ENCODE measurements at regions not wholly inside any gene's neighbourhood (a gene's known extent, or its start where the extent isn't known, plus 50 kb on each side); places are given as distances from the start of the nearest gene placed in this dataset.

DNA sequence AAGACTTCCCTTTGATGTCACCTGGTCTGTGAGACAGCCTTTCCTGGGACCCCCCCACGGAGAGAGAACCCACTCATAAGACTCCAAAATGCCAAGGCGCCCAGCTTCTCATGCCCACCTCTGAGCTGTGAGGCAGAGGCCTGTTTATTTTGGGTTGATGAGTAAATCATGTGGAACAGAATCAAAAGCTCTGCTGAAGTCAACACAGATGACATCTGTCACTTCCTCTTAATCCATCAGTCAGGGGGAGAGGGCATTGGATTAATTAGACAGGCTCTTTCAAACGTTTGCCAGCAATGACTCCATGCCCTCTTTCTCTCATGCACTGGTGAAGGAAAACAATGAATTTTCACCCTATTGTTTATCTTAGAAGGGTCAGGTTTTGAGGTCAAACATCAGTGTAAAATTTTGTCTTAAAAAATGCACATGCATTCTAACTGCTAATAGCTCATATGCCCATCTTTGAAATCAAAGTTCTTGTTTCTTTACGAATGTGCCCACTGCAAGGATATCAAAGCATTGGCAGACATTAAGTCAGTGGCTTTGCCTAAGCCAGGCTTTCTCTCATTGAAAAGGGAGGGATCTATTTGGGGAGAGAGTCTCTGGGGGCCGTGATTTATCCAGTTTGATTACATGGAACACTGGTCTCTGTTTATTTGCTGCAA is 184.1 kb downstream of the ACKR3 start:
- DNase-seq, result no peak
- intact Hi-C loops (cut with DNase I, micrococcal nuclease), result no loop called here
- no peak for ATAC-seq

DNA sequence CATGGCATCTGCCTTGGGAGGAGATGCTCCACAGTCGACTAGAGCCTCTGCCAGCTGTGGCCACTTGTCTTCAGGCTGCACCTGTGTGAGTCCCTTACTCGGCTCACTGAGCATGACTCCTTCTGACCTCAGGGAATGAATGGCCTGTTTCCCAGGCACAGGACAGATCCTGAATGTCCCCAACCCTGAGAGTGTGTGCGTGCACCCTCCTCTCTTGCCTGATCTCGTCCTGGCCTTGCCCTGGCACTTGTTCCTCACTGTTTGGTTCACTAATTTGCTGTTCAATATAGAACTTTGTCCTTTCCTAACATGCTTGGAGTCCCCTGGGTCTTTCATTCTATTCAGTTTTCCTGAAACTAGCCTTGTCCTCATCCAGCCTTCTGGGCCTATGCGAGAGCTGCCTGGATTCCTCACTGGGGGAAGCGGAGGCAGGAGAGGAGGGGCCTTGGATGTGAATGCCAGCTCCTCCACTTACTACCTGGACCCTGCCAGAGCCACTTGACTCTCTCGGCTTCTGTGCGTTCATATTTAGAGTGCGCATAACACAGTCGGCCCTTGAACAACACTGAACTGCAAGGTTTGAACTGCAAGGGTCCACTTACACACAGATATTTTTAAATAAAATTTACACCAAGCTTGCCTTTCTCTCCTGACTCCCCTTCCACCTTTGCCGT is 184.8 kb downstream of the ACKR3 start:
- intact Hi-C loops (cut with DNase I, micrococcal nuclease), result no loop called here
- DNase-seq, result no peak
- ATAC-seq, result no peak

DNA sequence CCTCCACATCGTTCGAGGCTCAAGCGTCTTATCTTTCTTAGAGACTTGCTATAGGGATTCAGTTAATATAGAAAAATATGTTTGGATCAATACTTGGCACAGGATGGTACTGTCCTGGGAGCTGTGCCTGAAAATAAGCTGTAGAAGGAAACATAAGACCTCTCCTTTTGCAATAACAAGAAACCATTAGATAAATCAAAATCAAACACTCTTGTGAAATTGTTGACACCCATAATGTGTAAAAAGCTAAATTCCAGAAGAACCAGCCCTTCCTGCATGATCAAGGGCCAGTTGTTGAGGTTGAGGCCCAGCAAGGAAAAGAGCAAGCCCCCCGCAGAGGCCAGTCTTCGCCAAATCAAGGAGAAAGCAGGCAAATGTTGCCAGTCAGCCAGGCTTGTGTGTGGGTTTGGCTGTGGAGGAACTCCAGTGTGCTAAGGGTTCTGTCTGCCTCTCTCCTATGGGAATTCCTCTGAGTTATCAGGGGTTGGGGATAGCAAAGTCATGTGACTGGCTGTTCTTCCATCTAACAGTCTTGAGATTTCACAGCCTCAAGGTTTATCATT is 185.7 kb downstream of the ACKR3 start:
- DNase-seq (no peak), ATAC-seq (no peak)
- intact Hi-C loops (cut with DNase I, micrococcal nuclease), result no loop called here

DNA sequence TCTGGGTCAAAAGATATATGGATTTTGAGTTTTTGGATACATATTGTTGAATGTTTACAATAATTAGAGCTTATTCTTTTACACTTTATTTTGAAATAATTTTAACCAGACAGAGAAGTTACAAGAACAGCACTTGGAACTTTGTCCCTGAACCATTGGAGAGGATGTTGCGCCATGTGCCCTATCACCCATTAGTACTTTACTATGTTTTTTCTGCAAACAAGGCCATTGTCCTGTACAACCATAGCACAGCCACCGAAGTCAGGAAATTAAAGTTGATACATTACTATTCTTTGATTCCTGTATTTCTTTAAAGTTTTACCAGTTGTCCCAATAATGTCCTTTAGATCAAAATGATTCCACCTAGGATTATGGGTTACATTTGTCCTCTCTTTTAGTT is 188.8 kb downstream of the ACKR3 start:
- DNase-seq (no peak), ATAC-seq (no peak)
- intact Hi-C loops (cut with DNase I, micrococcal nuclease), result no loop called here

DNA sequence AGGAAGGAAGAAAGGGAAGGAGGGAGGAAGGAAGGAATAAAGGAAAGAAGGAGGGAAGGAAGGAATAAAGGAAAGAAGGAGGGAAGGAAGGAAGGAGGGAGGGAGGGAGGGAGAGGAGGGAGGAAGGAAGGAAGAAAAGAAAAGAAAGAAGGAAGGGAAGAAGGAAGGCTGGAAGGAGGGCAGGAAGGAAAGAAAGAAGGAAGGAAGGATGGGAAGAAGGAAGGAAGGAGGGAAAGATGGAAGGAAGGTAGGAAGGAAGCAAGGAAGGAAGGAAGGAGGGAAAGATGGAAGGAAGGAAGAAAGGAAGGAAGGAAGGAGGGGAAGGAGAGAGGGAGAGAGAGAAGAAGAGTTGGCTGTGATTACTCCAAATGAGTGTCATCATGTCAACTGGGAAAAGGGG is 190.6 kb downstream of the ACKR3 start:
- ATAC-seq, result no peak
- DNase-seq, result no peak
- intact Hi-C loops (cut with DNase I, micrococcal nuclease), result no loop called here

DNA sequence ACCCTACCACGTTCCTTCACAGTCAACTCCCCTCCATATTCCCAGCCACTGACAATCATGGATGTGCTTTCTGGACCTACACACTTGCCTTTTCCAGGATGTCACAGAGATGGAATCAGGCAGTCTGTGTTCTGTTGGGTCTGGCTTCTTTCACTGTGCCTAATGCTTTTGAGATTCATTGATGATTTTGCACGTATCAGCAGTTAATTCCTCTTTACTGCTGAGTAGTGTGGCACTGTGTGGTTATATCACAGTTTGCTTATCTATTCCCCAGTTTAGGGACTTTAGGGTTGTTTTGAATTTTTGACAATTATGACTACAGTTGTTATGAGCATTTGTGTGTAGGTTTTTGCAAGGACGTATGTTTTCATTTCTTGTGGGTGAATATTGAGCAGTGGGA is 191.7 kb downstream of the ACKR3 start:
- DNase-seq (no peak), ATAC-seq (no peak)
- intact Hi-C loops (cut with DNase I, micrococcal nuclease), result no loop called here

DNA sequence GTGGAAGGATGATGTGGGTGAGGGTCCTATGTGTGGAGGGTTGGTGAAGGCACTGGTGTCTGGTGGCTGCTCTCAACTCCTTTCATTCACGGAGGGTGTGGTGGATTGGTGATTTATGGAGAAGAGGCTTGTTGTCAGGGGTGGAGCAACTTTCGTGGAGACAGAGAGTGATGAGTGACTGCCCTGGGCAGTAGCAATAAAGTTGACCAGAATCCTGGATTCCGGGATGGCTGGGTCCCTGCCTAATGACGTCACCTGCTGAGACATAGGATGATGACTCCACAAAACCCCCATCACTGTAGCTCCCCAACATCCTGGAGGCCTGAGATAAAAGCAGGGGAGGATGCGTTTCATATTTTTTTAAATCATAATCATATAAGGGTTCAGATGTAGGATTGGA is 193.0 kb downstream of the ACKR3 start:
- DNase-seq (no peak), ATAC-seq (no peak)
- intact Hi-C loops (cut with DNase I, micrococcal nuclease), result no loop called here

DNA sequence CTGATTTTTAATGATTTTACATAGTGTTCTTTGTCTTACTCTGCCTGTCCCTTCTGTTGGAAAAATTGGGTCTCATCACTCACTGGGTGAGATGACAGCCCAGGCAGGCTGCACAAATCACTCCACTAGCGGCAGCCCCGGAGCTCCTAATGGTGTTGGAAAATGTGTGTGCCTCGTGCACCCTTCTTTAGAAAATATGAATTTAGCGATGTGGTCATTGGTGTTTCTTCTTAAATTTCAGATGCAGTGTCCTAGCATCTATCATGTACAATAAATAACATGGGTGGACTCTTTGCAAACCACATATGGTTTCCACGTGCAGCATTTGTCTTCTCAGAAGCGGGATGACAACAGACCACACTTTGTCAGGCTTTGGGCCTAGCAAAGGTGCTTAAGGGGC is 194.2 kb downstream of the ACKR3 start:
- intact Hi-C loops (cut with DNase I, micrococcal nuclease), result no loop called here
- DNase-seq (no peak), ATAC-seq (no peak)

DNA sequence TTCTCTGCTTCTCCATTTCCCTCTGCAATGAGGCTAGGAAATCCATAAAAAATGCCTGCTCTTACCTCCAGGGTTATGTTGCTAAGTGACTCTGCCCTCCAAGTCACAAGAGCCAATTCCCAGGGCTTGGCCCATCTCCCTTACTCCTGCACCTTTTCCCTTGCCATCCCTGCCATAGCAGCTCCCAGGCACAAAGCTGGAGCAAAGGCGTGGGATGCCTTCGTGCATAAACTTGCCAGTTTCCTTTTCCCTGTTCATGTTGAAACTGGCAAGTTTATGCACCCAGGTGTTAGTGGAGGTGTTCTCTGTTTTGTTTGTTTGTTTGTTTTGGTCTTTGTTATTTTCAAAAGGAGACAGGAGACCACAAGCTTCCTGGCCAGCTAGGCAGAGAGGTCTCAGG is 195.1 kb downstream of the ACKR3 start:
- DNase-seq (no peak), ATAC-seq (no peak)
- intact Hi-C loops (cut with DNase I, micrococcal nuclease), result no loop called here

DNA sequence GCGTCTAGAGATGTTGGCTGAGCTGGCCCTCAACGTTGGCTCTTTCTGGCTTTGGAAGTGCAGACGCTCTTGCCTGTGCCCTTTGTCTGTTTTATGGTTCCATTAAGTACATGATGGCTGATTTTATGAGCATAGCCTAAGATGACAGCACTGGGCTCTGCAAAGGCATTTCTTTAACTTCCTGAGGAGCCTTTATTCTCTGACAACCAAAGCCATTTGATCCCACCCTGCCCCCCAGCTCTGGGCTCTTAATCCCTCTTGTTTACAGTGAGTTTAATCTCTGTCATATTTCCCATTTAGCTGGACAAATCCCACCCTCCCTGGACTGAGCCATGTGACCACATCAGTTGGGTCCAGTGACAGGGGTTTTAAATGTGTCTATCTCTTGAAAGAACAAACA is 195.9 kb downstream of the ACKR3 start:
- ATAC-seq (no peak), DNase-seq (no peak)
- intact Hi-C loops (cut with DNase I, micrococcal nuclease), result no loop called here

DNA sequence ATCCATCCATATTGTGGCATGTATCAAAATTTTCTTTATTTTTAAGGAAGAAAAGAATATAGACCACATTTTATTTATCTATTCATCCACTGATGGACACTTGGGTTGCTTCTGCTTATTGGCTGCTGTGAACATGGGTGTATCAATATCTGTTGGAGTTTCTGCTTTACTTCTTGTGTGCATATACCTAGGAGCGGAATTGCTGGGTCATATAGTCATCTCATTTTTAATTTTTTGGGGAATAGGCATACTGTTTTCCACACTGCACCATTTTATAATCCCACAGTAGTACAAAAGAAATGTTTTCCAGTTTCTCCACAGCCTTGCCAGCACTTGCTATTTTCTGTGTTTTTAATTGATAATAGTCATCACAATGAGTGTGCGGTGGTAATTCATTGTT is 197.2 kb downstream of the ACKR3 start:
- intact Hi-C loops (cut with DNase I, micrococcal nuclease), result no loop called here

DNA sequence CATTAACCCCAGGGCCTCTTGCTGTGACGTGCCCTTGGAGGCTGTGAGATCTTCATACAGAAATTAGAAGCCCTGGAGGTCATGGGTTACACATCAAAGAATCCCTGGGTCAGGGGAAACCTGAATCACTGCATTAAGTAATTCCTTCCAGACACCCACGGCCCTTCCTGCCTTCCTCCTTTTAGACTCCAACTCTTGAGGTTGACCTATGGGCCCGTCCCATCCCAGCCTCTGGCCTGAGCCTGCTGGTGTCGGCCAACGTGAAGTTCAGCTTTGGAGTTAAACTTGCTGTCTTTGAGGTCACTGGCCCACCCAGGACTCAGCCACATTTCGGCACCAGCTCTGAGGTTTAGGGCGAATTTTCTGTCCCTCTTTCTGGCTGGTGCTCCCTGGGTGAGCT is 198.3 kb downstream of the ACKR3 start:
- DNase-seq (no peak), ATAC-seq (no peak)
- intact Hi-C loops (cut with DNase I, micrococcal nuclease), result no loop called here

More for the DNA sequence above, 197.2 kb downstream of the ACKR3 start:
- ATAC-seq (no peak), DNase-seq (no peak)

DNA sequence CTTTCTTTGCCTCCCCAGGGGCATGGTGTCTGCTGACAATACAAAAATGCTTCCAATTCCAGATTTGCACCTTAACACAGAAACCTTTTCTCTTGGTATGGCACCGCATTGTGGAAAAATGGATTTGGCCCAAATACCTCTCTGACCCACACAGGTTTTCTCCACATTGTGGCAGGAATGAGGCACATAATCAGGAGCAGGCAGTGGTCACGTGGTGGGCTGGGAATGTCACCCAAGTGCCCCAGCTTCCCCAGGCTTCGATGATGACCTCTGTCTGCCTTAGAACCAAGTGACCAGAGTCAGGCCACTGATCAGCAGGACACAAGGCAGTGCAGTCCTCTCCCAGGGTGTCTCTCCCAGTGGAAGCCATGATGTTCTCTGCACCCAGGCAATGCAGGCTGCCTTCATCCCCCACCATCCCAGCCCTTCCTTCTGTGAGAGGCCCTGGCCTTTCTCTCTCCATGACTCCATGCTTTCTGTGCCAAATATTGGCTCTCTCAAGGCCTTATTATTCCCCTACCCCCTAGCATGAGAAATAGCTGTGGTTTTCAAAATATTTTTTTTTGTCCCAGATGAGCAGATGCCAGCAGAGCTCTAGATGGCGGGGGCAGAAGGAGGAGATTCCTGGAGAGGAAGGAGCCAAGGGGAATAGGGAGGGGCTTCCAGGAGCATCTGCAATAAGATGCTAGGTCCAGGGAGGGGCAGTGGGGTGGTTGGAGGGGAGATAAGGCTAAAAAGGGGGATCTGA is 198.9 kb downstream of the ACKR3 start:
- DNase-seq, result no peak
- intact Hi-C loops (cut with DNase I, micrococcal nuclease), result no loop called here
- no peak for ATAC-seq

DNA sequence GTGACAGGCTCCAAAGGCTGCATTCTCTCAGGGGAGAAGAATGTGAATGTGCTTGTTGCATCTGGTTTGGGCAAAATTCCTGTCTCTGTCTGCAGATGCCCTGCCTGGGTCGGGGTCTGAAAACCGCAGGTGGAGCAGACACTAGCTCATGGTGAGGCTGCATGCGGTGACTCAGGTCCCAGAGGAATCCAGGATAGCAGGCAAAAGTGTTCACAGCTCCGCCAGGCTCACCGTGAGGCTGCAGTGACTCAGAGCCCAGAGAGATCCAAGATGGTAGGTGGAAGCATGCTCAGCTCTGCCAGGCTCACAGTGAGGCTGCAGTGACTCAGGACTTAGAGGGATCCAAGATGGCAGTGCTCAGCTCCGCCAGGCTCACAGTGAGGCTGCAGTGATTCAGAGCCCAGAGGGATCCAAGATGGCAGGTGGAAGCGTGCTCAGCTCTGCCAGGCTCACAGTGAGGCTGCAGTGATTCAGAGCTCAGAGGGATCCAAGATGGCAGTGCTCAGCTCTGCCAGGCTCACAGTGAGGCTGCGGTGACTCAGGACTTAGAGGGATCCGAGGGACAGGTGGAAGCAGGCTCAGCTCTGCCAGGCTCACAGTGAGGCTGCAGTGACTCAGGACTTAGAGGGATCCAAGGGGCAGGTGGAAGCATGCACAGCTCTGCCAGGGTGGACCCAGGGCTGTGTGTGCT is 200.5 kb downstream of the ACKR3 start:
- ATAC-seq, result no peak
- DNase-seq, result no peak
- intact Hi-C loops (cut with DNase I, micrococcal nuclease), result no loop called here

DNA sequence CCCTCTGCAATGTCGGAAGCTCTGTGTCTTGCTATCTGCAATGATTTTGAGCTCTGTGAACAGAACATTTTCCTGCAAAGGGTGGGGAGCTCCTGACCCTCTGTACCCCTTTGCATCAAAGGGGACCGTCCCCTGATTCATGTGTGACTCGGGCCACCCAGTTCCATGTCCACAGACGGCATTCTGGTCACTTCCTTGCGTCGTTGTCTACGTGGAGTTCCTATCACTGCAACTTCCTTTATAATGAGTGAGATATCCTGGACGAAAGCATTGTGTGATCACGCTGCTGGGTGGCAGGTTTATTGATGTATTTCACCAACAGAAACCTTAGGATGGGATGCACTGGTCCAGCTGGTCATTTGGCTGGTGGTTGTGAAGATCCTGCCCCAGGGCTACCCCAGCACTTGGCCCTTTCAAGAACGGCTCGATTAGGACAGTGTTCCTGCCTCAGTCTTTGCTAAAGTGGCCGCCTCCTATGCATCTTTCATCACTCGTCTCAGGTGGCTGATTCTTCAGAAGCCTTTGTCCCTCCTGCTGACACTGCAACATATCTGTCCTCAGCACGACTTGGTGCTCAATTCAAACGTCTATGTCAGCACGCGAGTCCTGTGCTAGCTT is 202.7 kb downstream of the ACKR3 start:
- intact Hi-C loops (cut with DNase I, micrococcal nuclease), result no loop called here
- DNase-seq, result no peak
- ATAC-seq, result no peak

DNA sequence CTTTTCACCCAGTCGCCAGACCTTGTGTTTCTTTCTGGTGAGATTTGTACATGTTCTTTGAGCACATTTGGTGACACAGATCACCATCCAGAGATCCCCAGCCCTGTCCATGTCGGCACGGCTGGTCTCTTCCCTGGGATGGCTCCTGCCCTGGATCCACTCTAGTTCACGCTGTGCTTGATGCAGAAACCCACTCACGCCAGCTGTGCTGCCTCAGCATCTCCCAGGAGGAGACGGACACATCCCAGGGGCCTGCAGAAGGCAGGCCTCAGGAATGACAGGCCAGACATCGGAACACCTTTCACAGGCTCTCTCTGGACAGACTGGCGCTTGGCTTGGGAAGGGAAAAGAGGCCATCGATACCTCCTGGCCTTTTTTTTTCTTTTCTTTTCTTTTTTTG is 203.6 kb downstream of the ACKR3 start:
- no peak for ATAC-seq
- no peak for DNase-seq
- intact Hi-C loops (cut with DNase I, micrococcal nuclease), result no loop called here

DNA sequence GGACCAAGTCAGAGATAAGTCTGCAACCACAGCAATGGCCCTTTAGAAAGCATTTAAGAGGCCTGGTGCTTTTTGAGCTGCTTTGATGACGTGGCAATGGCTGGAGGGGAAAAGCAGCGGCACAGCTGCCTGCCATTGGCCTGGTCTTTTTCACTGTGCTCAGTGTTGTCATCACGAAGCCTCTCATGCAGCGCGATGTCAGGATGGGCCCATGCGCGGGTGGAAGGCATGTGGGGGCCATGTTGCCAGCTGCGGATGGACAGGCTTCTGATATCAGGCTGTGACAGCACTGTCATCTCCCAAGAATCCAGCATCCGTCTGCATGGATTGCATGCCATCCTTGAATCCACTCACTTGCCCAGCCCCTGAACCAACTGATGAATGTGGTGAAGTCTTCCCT is 204.5 kb downstream of the ACKR3 start:
- intact Hi-C loops (cut with DNase I, micrococcal nuclease), result no loop called here
- no peak for ATAC-seq
- no peak for DNase-seq

DNA sequence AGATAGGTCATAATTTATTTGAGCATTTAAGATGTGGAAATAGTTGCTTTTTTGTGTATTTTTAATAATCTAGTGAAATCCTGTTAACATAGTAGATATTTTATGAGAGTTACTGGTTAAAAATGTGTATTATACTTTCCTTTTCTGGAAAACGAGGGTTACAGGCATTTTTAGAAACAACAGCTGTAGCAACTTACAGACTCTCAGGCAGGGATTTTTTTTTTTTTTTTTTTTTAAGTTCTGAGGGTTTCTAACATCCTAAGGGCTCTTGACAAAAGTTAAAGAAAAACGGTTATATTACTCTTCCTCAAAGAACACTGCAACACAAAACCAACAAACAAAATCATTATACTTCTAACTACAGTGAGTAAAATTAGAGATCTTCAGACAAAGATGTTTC is 205.9 kb downstream of the ACKR3 start:
- intact Hi-C loops (cut with DNase I, micrococcal nuclease), result no loop called here
- no peak for DNase-seq
- ATAC-seq, result no peak

DNA sequence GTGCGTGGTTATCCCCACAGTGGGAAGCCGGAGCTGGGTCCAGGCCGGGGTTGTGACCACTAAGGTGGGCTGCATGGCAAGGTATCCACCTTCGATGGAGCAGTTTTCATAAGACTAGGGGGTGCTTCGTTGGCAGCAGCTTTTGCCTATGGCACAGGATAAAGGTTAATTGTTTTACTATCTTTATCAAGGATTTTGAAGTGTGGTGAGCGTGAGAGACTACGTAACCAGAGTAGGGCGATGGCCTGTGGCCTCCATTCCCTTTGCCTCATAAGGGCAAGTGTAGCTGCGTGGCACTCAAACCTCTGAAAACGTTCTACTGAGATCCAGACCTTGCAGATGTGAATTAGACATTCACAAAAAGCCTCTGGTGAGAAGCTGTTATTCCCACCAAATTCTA is 206.6 kb downstream of the ACKR3 start:
- DNase-seq (no peak), ATAC-seq (no peak)
- intact Hi-C loops (cut with DNase I, micrococcal nuclease), result no loop called here
